ENCODE measurements at regions not wholly inside any gene's neighbourhood (a gene's known extent, or its start where the extent isn't known, plus 50 kb on each side); places are given as distances from the start of the nearest gene placed in this dataset.

DNA sequence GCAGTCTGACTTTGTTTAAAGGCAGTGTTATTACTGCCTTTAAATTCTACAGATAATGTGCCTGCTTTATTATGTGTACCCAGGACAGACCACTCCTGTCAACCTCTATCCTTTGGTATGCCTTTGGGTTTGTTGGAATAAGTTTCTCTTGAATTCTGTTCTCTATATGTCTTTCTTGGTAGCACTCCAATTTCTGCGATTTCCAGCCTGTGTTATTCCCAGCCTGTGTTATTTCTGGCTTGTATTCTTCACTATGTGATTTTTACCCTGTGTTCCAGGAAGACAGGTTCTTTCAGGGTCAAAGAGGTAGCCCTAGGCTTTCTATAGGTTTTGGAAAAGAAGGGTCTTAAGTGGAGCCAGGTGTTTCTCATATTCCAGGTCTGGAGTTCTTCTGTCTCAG lies 407.4 kb upstream of the AZI2 start (continued):
- TF ChIP-seq, protein P1, sequence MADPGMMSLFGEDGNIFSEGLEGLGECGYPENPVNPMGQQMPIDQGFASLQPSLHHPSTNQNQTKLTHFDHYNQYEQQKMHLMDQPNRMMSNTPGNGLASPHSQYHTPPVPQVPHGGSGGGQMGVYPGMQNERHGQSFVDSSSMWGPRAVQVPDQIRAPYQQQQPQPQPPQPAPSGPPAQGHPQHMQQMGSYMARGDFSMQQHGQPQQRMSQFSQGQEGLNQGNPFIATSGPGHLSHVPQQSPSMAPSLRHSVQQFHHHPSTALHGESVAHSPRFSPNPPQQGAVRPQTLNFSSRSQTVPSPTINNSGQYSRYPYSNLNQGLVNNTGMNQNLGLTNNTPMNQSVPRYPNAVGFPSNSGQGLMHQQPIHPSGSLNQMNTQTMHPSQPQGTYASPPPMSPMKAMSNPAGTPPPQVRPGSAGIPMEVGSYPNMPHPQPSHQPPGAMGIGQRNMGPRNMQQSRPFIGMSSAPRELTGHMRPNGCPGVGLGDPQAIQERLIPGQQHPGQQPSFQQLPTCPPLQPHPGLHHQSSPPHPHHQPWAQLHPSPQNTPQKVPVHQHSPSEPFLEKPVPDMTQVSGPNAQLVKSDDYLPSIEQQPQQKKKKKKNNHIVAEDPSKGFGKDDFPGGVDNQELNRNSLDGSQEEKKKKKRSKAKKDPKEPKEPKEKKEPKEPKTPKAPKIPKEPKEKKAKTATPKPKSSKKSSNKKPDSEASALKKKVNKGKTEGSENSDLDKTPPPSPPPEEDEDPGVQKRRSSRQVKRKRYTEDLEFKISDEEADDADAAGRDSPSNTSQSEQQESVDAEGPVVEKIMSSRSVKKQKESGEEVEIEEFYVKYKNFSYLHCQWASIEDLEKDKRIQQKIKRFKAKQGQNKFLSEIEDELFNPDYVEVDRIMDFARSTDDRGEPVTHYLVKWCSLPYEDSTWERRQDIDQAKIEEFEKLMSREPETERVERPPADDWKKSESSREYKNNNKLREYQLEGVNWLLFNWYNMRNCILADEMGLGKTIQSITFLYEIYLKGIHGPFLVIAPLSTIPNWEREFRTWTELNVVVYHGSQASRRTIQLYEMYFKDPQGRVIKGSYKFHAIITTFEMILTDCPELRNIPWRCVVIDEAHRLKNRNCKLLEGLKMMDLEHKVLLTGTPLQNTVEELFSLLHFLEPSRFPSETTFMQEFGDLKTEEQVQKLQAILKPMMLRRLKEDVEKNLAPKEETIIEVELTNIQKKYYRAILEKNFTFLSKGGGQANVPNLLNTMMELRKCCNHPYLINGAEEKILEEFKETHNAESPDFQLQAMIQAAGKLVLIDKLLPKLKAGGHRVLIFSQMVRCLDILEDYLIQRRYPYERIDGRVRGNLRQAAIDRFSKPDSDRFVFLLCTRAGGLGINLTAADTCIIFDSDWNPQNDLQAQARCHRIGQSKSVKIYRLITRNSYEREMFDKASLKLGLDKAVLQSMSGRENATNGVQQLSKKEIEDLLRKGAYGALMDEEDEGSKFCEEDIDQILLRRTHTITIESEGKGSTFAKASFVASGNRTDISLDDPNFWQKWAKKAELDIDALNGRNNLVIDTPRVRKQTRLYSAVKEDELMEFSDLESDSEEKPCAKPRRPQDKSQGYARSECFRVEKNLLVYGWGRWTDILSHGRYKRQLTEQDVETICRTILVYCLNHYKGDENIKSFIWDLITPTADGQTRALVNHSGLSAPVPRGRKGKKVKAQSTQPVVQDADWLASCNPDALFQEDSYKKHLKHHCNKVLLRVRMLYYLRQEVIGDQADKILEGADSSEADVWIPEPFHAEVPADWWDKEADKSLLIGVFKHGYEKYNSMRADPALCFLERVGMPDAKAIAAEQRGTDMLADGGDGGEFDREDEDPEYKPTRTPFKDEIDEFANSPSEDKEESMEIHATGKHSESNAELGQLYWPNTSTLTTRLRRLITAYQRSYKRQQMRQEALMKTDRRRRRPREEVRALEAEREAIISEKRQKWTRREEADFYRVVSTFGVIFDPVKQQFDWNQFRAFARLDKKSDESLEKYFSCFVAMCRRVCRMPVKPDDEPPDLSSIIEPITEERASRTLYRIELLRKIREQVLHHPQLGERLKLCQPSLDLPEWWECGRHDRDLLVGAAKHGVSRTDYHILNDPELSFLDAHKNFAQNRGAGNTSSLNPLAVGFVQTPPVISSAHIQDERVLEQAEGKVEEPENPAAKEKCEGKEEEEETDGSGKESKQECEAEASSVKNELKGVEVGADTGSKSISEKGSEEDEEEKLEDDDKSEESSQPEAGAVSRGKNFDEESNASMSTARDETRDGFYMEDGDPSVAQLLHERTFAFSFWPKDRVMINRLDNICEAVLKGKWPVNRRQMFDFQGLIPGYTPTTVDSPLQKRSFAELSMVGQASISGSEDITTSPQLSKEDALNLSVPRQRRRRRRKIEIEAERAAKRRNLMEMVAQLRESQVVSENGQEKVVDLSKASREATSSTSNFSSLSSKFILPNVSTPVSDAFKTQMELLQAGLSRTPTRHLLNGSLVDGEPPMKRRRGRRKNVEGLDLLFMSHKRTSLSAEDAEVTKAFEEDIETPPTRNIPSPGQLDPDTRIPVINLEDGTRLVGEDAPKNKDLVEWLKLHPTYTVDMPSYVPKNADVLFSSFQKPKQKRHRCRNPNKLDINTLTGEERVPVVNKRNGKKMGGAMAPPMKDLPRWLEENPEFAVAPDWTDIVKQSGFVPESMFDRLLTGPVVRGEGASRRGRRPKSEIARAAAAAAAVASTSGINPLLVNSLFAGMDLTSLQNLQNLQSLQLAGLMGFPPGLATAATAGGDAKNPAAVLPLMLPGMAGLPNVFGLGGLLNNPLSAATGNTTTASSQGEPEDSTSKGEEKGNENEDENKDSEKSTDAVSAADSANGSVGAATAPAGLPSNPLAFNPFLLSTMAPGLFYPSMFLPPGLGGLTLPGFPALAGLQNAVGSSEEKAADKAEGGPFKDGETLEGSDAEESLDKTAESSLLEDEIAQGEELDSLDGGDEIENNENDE (IDR thresholded peaks at IDR 0.05; ENCODE audit: insufficient replicate concordance, low read length): no peak

Data from H1 (cell line).